NCI-H1694 treated with DMSO at 0.1 percent for 48 hours (cell line): ENCODE measurements at regions not wholly inside any gene's neighbourhood (a gene's known extent, or its start where the extent isn't known, plus 50 kb on each side); places are given as distances from the start of the nearest gene placed in this dataset.
"Not testable (repeated sequence)": the region's sequence is repeated elsewhere in the genome, so short reads cannot be mapped to it uniquely, and the experiment has no call there.

ENCODE experiments used
- DNase-seq: peaks from one replicate; lab custom pipeline; 2025; lab: John Stamatoyannopoulos, UW

- no peak for DNase-seq
Measured at GRCh38 chr2:61675204-61675603, 137.0 kb upstream of the XPO1 start.

GRCh38 chr2:61671561-61672315, 133.6 kb upstream of the XPO1 start:
- no peak for DNase-seq

- DNase-seq = no peak
Measured at GRCh38 chr2:61670591-61671501, 132.7 kb upstream of the XPO1 start.

- no peak for DNase-seq
Measured at GRCh38 chr2:61664190-61664589, 126.0 kb upstream of the XPO1 start.

- no peak for DNase-seq
Measured at GRCh38 chr2:61662990-61663389, 124.8 kb upstream of the XPO1 start.

- no peak for DNase-seq
Measured at GRCh38 chr2:61660511-61661388, 122.6 kb upstream of the XPO1 start.

GRCh38 chr2:61658841-61659780, 121.0 kb upstream of the XPO1 start:
- DNase-seq = no peak

- not testable (repeated sequence) for DNase-seq
Measured at GRCh38 chr2:61649946-61650345, 111.8 kb upstream of the XPO1 start.

GRCh38 chr2:61649021-61649420, 110.9 kb upstream of the XPO1 start:
- no peak for DNase-seq

- no peak for DNase-seq
Measured at GRCh38 chr2:61647044-61647443, 108.9 kb upstream of the XPO1 start.

- no peak for DNase-seq
Measured at GRCh38 chr2:61645911-61646310, 107.8 kb upstream of the XPO1 start.

- DNase-seq = not testable (repeated sequence)
Measured at GRCh38 chr2:61643153-61643552, 105.0 kb upstream of the XPO1 start.

GRCh38 chr2:61640406-61640805, 102.2 kb upstream of the XPO1 start:
- DNase-seq = no peak

- no peak for DNase-seq
Measured at GRCh38 chr2:61639721-61640120, 101.6 kb upstream of the XPO1 start.

GRCh38 chr2:61636686-61637085, 98.5 kb upstream of the XPO1 start:
- no peak for DNase-seq

- no peak for DNase-seq
Measured at GRCh38 chr2:61634512-61634911, 96.4 kb upstream of the XPO1 start.

- DNase-seq = no peak
Measured at GRCh38 chr2:61633250-61633649, 95.1 kb upstream of the XPO1 start.

- DNase-seq = no peak
Measured at GRCh38 chr2:61632276-61633169, 94.4 kb upstream of the XPO1 start.

GRCh38 chr2:61631321-61631720, 93.2 kb upstream of the XPO1 start:
- DNase-seq = no peak

- DNase-seq = no peak
Measured at GRCh38 chr2:61626827-61627226, 88.7 kb upstream of the XPO1 start.
